H9 (cell line): ENCODE measurements at regions not wholly inside any gene's neighbourhood (a gene's known extent, or its start where the extent isn't known, plus 50 kb on each side); places are given as distances from the start of the nearest gene placed in this dataset.

ENCODE experiments used
- DNase-seq: peaks from one replicate; pipeline ENCODE4 v3.0.0-alpha.2; 2017
- H2AFZ ChIP-seq: one replicate; pipeline ENCODE4 v1.6.1; 2013; ENCODE audit warnings: mild to moderate bottlenecking, low read length, control low read depth, moderate library complexity
- H2AK5ac ChIP-seq: 2 replicates; pipeline ENCODE4 v1.6.1; 2013; ENCODE audit warnings: low read length, control low read depth, mixed read lengths; ENCODE audit not compliant: insufficient read length
- H2BK120ac ChIP-seq: one replicate; pipeline ENCODE4 v1.6.1; 2013; ENCODE audit warnings: low read depth, mild to moderate bottlenecking, low read length, control low read depth, inconsistent platforms; ENCODE audit not compliant: poor library complexity, severe bottlenecking
- H2BK12ac ChIP-seq: 2 replicates; pipeline ENCODE4 v1.6.1; 2013; ENCODE audit warnings: low read length, control low read depth, mixed read lengths, low read depth; ENCODE audit not compliant: insufficient read length
- H2BK15ac ChIP-seq: 2 replicates; pipeline ENCODE4 v1.6.1; 2013; ENCODE audit warnings: low read depth, low read length, control low read depth
- H2BK20ac ChIP-seq: one replicate; pipeline ENCODE4 v1.6.1; 2013; ENCODE audit warnings: low read depth, mild to moderate bottlenecking, low read length, control low read depth, inconsistent platforms; ENCODE audit not compliant: poor library complexity, severe bottlenecking
- H2BK5ac ChIP-seq: 2 replicates; pipeline ENCODE4 v1.6.1; 2013; ENCODE audit warnings: low read length, control low read depth, mixed read lengths; ENCODE audit not compliant: insufficient read length
- H3K14ac ChIP-seq: 2 replicates; pipeline ENCODE4 v1.6.1; 2013; ENCODE audit warnings: low read length, control low read depth; ENCODE audit not compliant: insufficient read depth
- H3K18ac ChIP-seq: 2 replicates; pipeline ENCODE4 v1.6.1; 2013; ENCODE audit warnings: low read depth, mild to moderate bottlenecking, mixed read lengths, low read length, control low read depth; ENCODE audit not compliant: insufficient read length
- H3K23ac ChIP-seq: 2 replicates; pipeline ENCODE4 v1.6.1; 2013; ENCODE audit warnings: low read length, control low read depth, mixed read lengths, low read depth; ENCODE audit not compliant: insufficient read length
- H3K23me2 ChIP-seq: 2 replicates; pipeline ENCODE4 v1.6.1; 2013; ENCODE audit warnings: low read depth, mild to moderate bottlenecking, mixed read lengths, low read length, control low read depth; ENCODE audit not compliant: insufficient read length, poor library complexity, severe bottlenecking
- H3K27ac ChIP-seq: 2 replicates; pipeline ENCODE4 v1.5.1; 2013; ENCODE audit warnings: low read length, control low read depth, mixed read lengths, low read depth; ENCODE audit not compliant: insufficient read length
- H3K27me3 ChIP-seq: 2 replicates; pipeline ENCODE4 v1.6.1; 2013; ENCODE audit warnings: low read length, control low read depth, inconsistent platforms; ENCODE audit not compliant: insufficient read depth
- H3K4ac ChIP-seq: 2 replicates; pipeline ENCODE4 v1.6.1; 2013; ENCODE audit warnings: low read depth, mild to moderate bottlenecking, control low read depth, inconsistent platforms, low read length, moderate library complexity
- H3K4me1 ChIP-seq: 2 replicates; pipeline ENCODE4 v1.6.1; 2013; ENCODE audit warnings: low read length, control low read depth, inconsistent platforms; ENCODE audit not compliant: insufficient read depth
- H3K4me2 ChIP-seq: 2 replicates; pipeline ENCODE4 v1.6.1; 2013; ENCODE audit warnings: low read length, control low read depth, mixed read lengths; ENCODE audit not compliant: insufficient read length, insufficient read depth
- H3K56ac ChIP-seq: 2 replicates; pipeline ENCODE4 v1.6.1; 2013; ENCODE audit warnings: low read depth, mild to moderate bottlenecking, mixed read lengths, low read length, control low read depth; ENCODE audit not compliant: insufficient read length
- H3K79me1 ChIP-seq: 2 replicates; pipeline ENCODE4 v1.6.1; 2013; ENCODE audit warnings: low read depth, mild to moderate bottlenecking, moderate library complexity, low read length, control low read depth, inconsistent platforms; ENCODE audit not compliant: insufficient read depth, poor library complexity, severe bottlenecking
- H3K79me2 ChIP-seq: 2 replicates; pipeline ENCODE4 v1.6.1; 2013; ENCODE audit warnings: low read length, control low read depth, inconsistent platforms; ENCODE audit not compliant: insufficient read depth
- H3K9ac ChIP-seq: 2 replicates; pipeline ENCODE4 v1.6.1; 2013; ENCODE audit warnings: low read length, control low read depth, mixed read lengths; ENCODE audit not compliant: insufficient read length; ENCODE audit errors: extremely low read depth
- H3K9me3 ChIP-seq: one replicate; pipeline ENCODE4 v1.6.1; 2013; ENCODE audit warnings: low read depth, low read length, inconsistent platforms; ENCODE audit not compliant: control insufficient read depth
- H3T11ph ChIP-seq: one replicate; pipeline ENCODE4 v1.6.1; 2013; ENCODE audit warnings: mild to moderate bottlenecking, low read length, control low read depth, inconsistent platforms
- H4K20me1 ChIP-seq: one replicate; pipeline ENCODE4 v1.6.1; 2013; ENCODE audit not compliant: control insufficient read depth, insufficient read length, insufficient read depth
- H4K5ac ChIP-seq: 2 replicates; pipeline ENCODE4 v1.6.1; 2013; ENCODE audit warnings: low read depth, mild to moderate bottlenecking, mixed read lengths, low read length, control low read depth; ENCODE audit not compliant: insufficient read length
- H4K8ac ChIP-seq: replicated peaks from 2 replicates; pipeline ENCODE4 v1.6.1; 2013; ENCODE audit warnings: low read length, control low read depth, mixed read lengths, low read depth; ENCODE audit not compliant: insufficient read length
- H4K91ac ChIP-seq: 2 replicates; pipeline ENCODE4 v1.6.1; 2013; ENCODE audit warnings: low read depth, mild to moderate bottlenecking, moderate library complexity, mixed read lengths, low read length, control low read depth; ENCODE audit not compliant: insufficient read length
- H3K27ac Mint-ChIP-seq, 3 experiments: 2 replicates in 2 of 3; 3 replicates in 1 of 3; pipeline ENCODE4 v1.8.0; 2020 to 2021; ENCODE audit warnings: mixed read lengths in 3 of 3, mild to moderate bottlenecking in 1 of 3, moderate library complexity in 1 of 3
- H3K27me3 Mint-ChIP-seq: 2 replicates; pipeline ENCODE4 v1.8.0; 2021; ENCODE audit warnings: low read depth, mild to moderate bottlenecking, moderate library complexity, mixed read lengths
- H3K36me3 Mint-ChIP-seq, 3 experiments: 2 replicates in 2 of 3; 3 replicates in 1 of 3; pipeline ENCODE4 v1.8.0; 2020 to 2021; ENCODE audit warnings: low read depth in 3 of 3, mixed read lengths in 3 of 3; ENCODE audit not compliant: insufficient read depth in 1 of 3
- H3K4me1 Mint-ChIP-seq, 2 experiments: 2 replicates each; pipeline ENCODE4 v1.8.0; 2020; ENCODE audit warnings: mixed read lengths in 2 of 2
- H3K4me3 Mint-ChIP-seq, 2 experiments: 2 replicates in 1 of 2; 3 replicates in 1 of 2; pipeline ENCODE4 v1.8.0; 2020 to 2021; ENCODE audit warnings: mild to moderate bottlenecking in 2 of 2, mixed read lengths in 2 of 2, moderate library complexity in 1 of 2
- H3K9me3 Mint-ChIP-seq, 2 experiments: 2 replicates in 1 of 2; 3 replicates in 1 of 2; pipeline ENCODE4 v1.8.0; 2020; ENCODE audit warnings: mild to moderate bottlenecking in 2 of 2, mixed read lengths in 2 of 2, moderate library complexity in 1 of 2
- CTCF ChIP-seq: fragments of 200-600 bp; sonication (generic); conservative IDR thresholded peaks from 3 replicates; pipeline ENCODE4 v1.8.0; 2021; ENCODE audit warnings: antibody characterized with exemption, mild to moderate bottlenecking
- WGBS: extraction: QIAGEN DNeasy Blood & Tissue Kit; methylation state at CpG from one replicate; pipeline ENCODE4 v1.1.7; 2013; ENCODE audit warnings: missing lambda C conversion rate, low lambda C conversion rate, mixed read lengths; ENCODE audit not compliant: insufficient read length; ENCODE audit errors: extremely low coverage; 5-methylcytosine and 5-hydroxymethylcytosine counted together

- Mint-ChIP-seq H3K4me1 (0 out of 4 replicates have a peak, but pooled peaks cover 0 to 3% of the 10 kb centered on the region in 2 experiments), H3K27me3 (no peaks in the 10 kb centered on the region), H3K9me3 (peaks cover 14 to 19% of the 10 kb centered on the region in 2 experiments; a peak in 4 of 5 replicates), H3K36me3 (peaks cover 8 to 25% (median 21%) of the 10 kb centered on the region in 3 experiments; a peak in 6 of 7 replicates), H3K4me3 (no peak overlapping the region), H3K27ac (no peak overlapping the region; a peak in 1 of 7 replicates)
- TF ChIP-seq CTCF, result no peak
- H4K5ac ChIP-seq, result no peak overlapping the region
- no peak overlapping the region for H2BK120ac ChIP-seq
- no peak overlapping the region for H3K4ac ChIP-seq
- H3K18ac ChIP-seq, result no peak overlapping the region
- H4K8ac ChIP-seq, result no peak overlapping the region
- no peaks in the 10 kb centered on the region for H3K27me3 ChIP-seq
- H3K9me3 ChIP-seq, result no peaks in the 10 kb centered on the region
- no peak overlapping the region for H2BK15ac ChIP-seq
- H2BK12ac ChIP-seq, result no peak overlapping the region
- H3K56ac ChIP-seq, result no peak overlapping the region
- H3K4me1 ChIP-seq, result no peaks in the 10 kb centered on the region
- H3K79me2 ChIP-seq, result no peaks in the 10 kb centered on the region
- H2AFZ ChIP-seq, result no peak overlapping the region
- H2AK5ac ChIP-seq, result no peak overlapping the region
- no peak overlapping the region for H3K14ac ChIP-seq
- H4K91ac ChIP-seq, result no peak overlapping the region
- H3K4me2 ChIP-seq, result no peak overlapping the region
- H3K9ac ChIP-seq, result no peak overlapping the region
- H3K27ac ChIP-seq, result no peak overlapping the region
- no peak overlapping the region for H3T11ph ChIP-seq
- H4K20me1 ChIP-seq, result no peaks in the 10 kb centered on the region
- H3K23me2 ChIP-seq, result no peaks in the 10 kb centered on the region
- WGBS, result no CpG with 5 or more reads among the region's 7 CpGs
- no peak overlapping the region for H2BK5ac ChIP-seq
- H3K79me1 ChIP-seq, result no peaks in the 10 kb centered on the region
- H2BK20ac ChIP-seq, result no peak overlapping the region
- no peak overlapping the region for H3K23ac ChIP-seq
- DNase-seq, result no peak
Measured at GRCh38 chr22:48661984-48662383, 1165.7 kb downstream of the BRD1 start.
